Ishikawa (cell line): ENCODE measurements at regions not wholly inside any gene's neighbourhood (a gene's known extent, or its start where the extent isn't known, plus 50 kb on each side); places are given as distances from the start of the nearest gene placed in this dataset.

ENCODE experiments used
- CEBPB ChIP-seq: IDR thresholded peaks from 2 replicates; pipeline ENCODE4 v1.6.1; 2012
- CREB1 ChIP-seq: IDR thresholded peaks from 2 replicates; pipeline ENCODE4 v1.6.1; 2012; ENCODE audit warnings: low read depth
- EGR1 ChIP-seq: IDR thresholded peaks from 2 replicates; pipeline ENCODE4 v1.6.1; 2012
- EP300 ChIP-seq: IDR thresholded peaks from 2 replicates; pipeline ENCODE4 v1.6.1; 2012; ENCODE audit warnings: borderline replicate concordance
- FOXM1 ChIP-seq: IDR thresholded peaks from 2 replicates; pipeline ENCODE4 v1.6.1; 2012; ENCODE audit warnings: low read depth, borderline replicate concordance
- NFIC ChIP-seq: IDR thresholded peaks from 2 replicates; pipeline ENCODE4 v1.6.1; 2012
- RAD21 ChIP-seq: IDR thresholded peaks from 2 replicates; pipeline ENCODE4 v1.6.1; 2012; ENCODE audit warnings: low read depth
- TAF1 ChIP-seq: IDR thresholded peaks from 2 replicates; pipeline ENCODE4 v1.6.1; 2012; ENCODE audit warnings: low read depth, mild to moderate bottlenecking
- TCF12 ChIP-seq: IDR thresholded peaks from 2 replicates; pipeline ENCODE4 v1.6.1; 2012; ENCODE audit warnings: low read depth
- TEAD4 ChIP-seq: IDR thresholded peaks from 2 replicates; pipeline ENCODE4 v1.6.1; 2012
- YY1 ChIP-seq: IDR thresholded peaks from 2 replicates; pipeline ENCODE4 v1.6.1; 2012; ENCODE audit warnings: low read depth
- ZBTB7A ChIP-seq: IDR thresholded peaks from 2 replicates; pipeline ENCODE4 v1.6.1; 2012; ENCODE audit warnings: low read depth
- TF ChIP-seq, protein P1 (sequence below): IDR thresholded peaks from 2 replicates; pipeline ENCODE4 v1.6.1; 2012
- TF ChIP-seq, protein P2 (sequence below): IDR thresholded peaks from 2 replicates; pipeline ENCODE4 v1.6.1; 2012; ENCODE audit warnings: low read depth, mild to moderate bottlenecking
- TF ChIP-seq, protein P3 (sequence below): IDR thresholded peaks from 2 replicates; pipeline ENCODE4 v1.6.1; 2012

DNA sequence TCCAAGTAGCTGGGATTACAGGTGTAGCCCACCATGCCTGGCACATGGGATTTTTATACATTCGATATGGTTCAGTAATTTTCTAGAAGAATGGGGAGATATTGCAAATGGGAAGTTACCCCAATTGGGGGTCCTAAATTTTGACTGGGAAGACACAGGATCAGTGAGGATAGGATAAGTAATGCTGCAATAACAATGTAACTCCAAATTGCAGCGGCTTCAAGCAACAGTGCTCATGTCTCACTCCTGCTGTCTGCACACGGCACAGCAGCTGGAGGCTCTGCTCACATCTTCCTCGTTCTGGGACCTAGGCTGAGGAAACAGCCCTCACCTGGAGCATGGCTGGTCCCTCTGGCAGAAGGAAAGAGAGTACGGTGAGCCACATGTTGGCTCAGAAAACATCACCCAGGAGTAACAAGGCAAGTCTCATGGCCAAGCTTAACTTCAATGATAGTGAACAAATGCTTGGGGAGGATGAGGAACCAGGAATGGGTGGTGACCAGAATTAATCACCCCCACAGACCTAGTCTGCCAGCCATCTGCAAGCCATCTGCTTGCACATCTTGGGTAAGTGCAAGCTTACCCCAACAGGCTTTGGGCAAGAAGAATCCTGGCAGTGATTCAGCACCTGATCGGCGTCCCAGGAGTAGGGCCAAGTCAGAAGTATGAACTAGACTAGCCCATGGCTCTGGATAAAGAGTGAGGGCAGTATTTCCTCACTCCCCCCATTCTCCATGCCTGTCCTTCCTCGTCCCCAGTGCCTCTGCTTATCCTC lies 229.2 kb downstream of the COPRS start:
- TF ChIP-seq, protein P1, sequence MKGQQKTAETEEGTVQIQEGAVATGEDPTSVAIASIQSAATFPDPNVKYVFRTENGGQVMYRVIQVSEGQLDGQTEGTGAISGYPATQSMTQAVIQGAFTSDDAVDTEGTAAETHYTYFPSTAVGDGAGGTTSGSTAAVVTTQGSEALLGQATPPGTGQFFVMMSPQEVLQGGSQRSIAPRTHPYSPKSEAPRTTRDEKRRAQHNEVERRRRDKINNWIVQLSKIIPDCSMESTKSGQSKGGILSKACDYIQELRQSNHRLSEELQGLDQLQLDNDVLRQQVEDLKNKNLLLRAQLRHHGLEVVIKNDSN, result no peak
- TF ChIP-seq, protein P2, sequence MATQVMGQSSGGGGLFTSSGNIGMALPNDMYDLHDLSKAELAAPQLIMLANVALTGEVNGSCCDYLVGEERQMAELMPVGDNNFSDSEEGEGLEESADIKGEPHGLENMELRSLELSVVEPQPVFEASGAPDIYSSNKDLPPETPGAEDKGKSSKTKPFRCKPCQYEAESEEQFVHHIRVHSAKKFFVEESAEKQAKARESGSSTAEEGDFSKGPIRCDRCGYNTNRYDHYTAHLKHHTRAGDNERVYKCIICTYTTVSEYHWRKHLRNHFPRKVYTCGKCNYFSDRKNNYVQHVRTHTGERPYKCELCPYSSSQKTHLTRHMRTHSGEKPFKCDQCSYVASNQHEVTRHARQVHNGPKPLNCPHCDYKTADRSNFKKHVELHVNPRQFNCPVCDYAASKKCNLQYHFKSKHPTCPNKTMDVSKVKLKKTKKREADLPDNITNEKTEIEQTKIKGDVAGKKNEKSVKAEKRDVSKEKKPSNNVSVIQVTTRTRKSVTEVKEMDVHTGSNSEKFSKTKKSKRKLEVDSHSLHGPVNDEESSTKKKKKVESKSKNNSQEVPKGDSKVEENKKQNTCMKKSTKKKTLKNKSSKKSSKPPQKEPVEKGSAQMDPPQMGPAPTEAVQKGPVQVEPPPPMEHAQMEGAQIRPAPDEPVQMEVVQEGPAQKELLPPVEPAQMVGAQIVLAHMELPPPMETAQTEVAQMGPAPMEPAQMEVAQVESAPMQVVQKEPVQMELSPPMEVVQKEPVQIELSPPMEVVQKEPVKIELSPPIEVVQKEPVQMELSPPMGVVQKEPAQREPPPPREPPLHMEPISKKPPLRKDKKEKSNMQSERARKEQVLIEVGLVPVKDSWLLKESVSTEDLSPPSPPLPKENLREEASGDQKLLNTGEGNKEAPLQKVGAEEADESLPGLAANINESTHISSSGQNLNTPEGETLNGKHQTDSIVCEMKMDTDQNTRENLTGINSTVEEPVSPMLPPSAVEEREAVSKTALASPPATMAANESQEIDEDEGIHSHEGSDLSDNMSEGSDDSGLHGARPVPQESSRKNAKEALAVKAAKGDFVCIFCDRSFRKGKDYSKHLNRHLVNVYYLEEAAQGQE, result no peak
- no peak for TF ChIP-seq EP300
- TF ChIP-seq YY1, result no peak
- TF ChIP-seq RAD21, result no peak
- TF ChIP-seq CREB1, result no peak
- no peak for TF ChIP-seq TEAD4
- no peak for TF ChIP-seq TAF1
- no peak for TF ChIP-seq CEBPB
- TF ChIP-seq ZBTB7A, result no peak
- no peak for TF ChIP-seq FOXM1
- TF ChIP-seq EGR1, result no peak
- no peak for TF ChIP-seq TCF12

DNA sequence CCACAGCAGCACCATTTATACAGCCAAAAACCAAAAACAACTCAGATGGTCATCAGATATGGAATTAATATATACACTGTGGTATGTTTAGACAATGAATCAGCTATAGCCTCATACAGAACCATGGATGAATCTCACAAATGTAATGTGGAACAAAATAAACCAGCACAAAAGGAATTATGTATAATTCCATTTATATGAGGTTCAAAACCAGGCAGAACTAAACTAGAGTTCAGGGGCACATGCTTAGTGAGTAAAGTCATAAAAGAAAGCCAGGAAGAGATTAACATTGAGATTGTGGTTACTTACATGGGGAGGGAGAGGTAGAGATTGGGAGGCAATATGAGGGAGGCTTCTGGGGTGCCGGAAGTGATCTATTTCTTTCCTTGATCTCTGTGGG lies 231.1 kb downstream of the COPRS start:
- TF ChIP-seq, protein P3, sequence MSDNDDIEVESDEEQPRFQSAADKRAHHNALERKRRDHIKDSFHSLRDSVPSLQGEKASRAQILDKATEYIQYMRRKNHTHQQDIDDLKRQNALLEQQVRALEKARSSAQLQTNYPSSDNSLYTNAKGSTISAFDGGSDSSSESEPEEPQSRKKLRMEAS, result no peak
- no peak for TF ChIP-seq TEAD4
- no peak for TF ChIP-seq EGR1
- TF ChIP-seq YY1, result no peak
- no peak for TF ChIP-seq CEBPB
- TF ChIP-seq FOXM1, result no peak
- TF ChIP-seq, protein P2, result no peak

DNA sequence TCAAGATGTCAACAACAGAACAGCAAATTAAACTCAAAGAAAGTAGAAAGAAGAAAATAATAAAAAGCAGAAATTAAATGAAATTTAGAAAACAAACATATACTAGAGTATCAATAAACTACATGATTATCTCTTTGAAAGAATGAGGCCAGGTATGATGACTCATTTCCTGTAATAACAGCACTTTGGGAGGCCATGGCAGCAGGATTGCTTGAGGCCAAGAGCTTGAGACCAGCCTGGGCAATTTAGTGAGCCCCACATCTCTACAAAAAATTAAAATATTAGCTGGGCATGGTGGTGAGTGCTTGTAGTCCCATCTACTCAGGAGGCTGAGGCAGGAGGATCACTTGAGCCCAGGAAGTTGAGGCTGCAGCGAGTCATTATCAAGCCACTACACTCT lies 232.5 kb downstream of the RAB11FIP4 start:
- no peak for TF ChIP-seq CEBPB
- no peak for TF ChIP-seq TCF12
- TF ChIP-seq FOXM1, result no peak
- no peak for TF ChIP-seq TEAD4
- no peak for TF ChIP-seq EP300
- TF ChIP-seq NFIC, result no peak
- TF ChIP-seq, protein P2, result no peak
- TF ChIP-seq, protein P3, result no peak

DNA sequence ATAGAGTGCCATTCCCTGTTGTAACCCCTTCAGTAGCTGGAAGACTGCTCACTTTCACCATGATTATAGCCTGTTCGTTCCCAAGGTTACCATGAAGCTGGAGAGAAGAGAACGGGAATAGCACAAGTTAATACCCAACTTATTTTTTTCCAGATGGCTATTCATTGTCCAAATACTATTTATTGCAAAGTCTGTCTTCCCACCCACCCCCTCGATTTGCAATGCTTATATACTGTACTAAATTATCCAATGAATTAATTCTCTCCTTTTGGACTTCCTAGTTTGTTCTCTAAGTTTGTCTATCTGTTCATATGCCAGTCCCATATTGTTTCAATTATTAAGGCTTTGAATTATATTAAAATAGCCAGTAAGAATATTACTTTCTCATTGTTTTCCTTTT lies 231.0 kb downstream of the RAB11FIP4 start:
- TF ChIP-seq CREB1 (no peak), YY1 (no peak), CEBPB (no peak), EP300 (no peak), RAD21 (no peak), ZBTB7A (no peak), TAF1 (no peak), EGR1 (no peak), NFIC (no peak)
- TF ChIP-seq, protein P2, result no peak
